Activated T-helper 1 cell treated with anti-CD3 and anti-CD28 coated beads, Interleukin-12 subunit alpha, Interleukin-12 subunit beta, Interleukin-2, Interleukin-4 antibody, amounts not matched to agents 30 ng/mL and 10 ng/mL and 1 ng/mL, durations not matched to agents 14 hours and 24 hours and 36 hours (primary cell): ENCODE measurements at regions not wholly inside any gene's neighbourhood (a gene's known extent, or its start where the extent isn't known, plus 50 kb on each side); places are given as distances from the start of the nearest gene placed in this dataset.

ENCODE experiments used
- DNase-seq: peaks from one replicate; pipeline ENCODE4 v3.0.0; 2021; ENCODE audit warnings: low spot score
- H3K27ac Mint-ChIP-seq: one replicate; pipeline ENCODE4 v1.8.0; 2021; ENCODE audit warnings: mild to moderate bottlenecking, mixed read lengths
- H3K27me3 Mint-ChIP-seq: one replicate; pipeline ENCODE4 v1.8.0; 2022; ENCODE audit warnings: mild to moderate bottlenecking, moderate library complexity, mixed read lengths; ENCODE audit not compliant: insufficient read depth
- H3K36me3 Mint-ChIP-seq: one replicate; pipeline ENCODE4 v1.8.0; 2021; ENCODE audit warnings: low read depth, mixed read lengths
- H3K4me1 Mint-ChIP-seq: one replicate; pipeline ENCODE4 v1.8.0; 2021; ENCODE audit warnings: low read depth, mixed read lengths
- H3K4me3 Mint-ChIP-seq: one replicate; pipeline ENCODE4 v1.8.0; 2021; ENCODE audit warnings: mild to moderate bottlenecking, moderate library complexity, mixed read lengths
- H3K9me3 Mint-ChIP-seq: one replicate; pipeline ENCODE4 v1.8.0; 2021; ENCODE audit warnings: mixed read lengths
- intact Hi-C: fragments of 100-400 bp; cut with micrococcal nuclease; formaldehyde crosslinking; loops from one replicate; pipeline ENCODE4 v1.15.1; 2024

- no peak overlapping the region for H3K27ac Mint-ChIP-seq
- intact Hi-C loops = no loop called here
- DNase-seq = no peak
- H3K36me3 Mint-ChIP-seq = no peaks in the 10 kb centered on the region
- H3K9me3 Mint-ChIP-seq = no peaks in the 10 kb centered on the region
- H3K4me1 Mint-ChIP-seq = no peaks in the 10 kb centered on the region
- no peaks in the 10 kb centered on the region for H3K27me3 Mint-ChIP-seq
- no peak overlapping the region for H3K4me3 Mint-ChIP-seq
Observed at GRCh38 chr5:106423109-106423897, 1247.4 kb downstream of the EFNA5 start.

- no peaks in the 10 kb centered on the region for H3K36me3 Mint-ChIP-seq
- H3K27ac Mint-ChIP-seq = no peak overlapping the region
- no peaks in the 10 kb centered on the region for H3K27me3 Mint-ChIP-seq
- intact Hi-C loops = no loop called here
- DNase-seq = no peak
- H3K4me3 Mint-ChIP-seq = no peak overlapping the region
- H3K9me3 Mint-ChIP-seq = no peaks in the 10 kb centered on the region
- no peaks in the 10 kb centered on the region for H3K4me1 Mint-ChIP-seq
Observed at GRCh38 chr5:106420102-106420501, 1250.6 kb downstream of the EFNA5 start.

GRCh38 chr5:106418196-106418595, 1252.5 kb downstream of the EFNA5 start:
- H3K36me3 Mint-ChIP-seq = no peaks in the 10 kb centered on the region
- H3K4me1 Mint-ChIP-seq = no peaks in the 10 kb centered on the region
- no peaks in the 10 kb centered on the region for H3K9me3 Mint-ChIP-seq
- no peak for DNase-seq
- H3K4me3 Mint-ChIP-seq = no peak overlapping the region
- intact Hi-C loops = no loop called here
- no peak overlapping the region for H3K27ac Mint-ChIP-seq
- H3K27me3 Mint-ChIP-seq = no peaks in the 10 kb centered on the region

- Mint-ChIP-seq H3K36me3 (no peaks in the 10 kb centered on the region), H3K27ac (no peak overlapping the region), H3K4me3 (no peak overlapping the region), H3K27me3 (no peaks in the 10 kb centered on the region), H3K4me1 (no peaks in the 10 kb centered on the region), H3K9me3 (no peaks in the 10 kb centered on the region)
- intact Hi-C loops = no loop called here
- DNase-seq = no peak
Observed at GRCh38 chr5:106417566-106417965, 1253.2 kb downstream of the EFNA5 start.

- H3K27ac Mint-ChIP-seq = no peak overlapping the region
- intact Hi-C loops = no loop called here
- DNase-seq = no peak
- H3K4me1 Mint-ChIP-seq = no peaks in the 10 kb centered on the region
- no peak overlapping the region for H3K4me3 Mint-ChIP-seq
- no peaks in the 10 kb centered on the region for H3K36me3 Mint-ChIP-seq
- H3K27me3 Mint-ChIP-seq = no peaks in the 10 kb centered on the region
- no peaks in the 10 kb centered on the region for H3K9me3 Mint-ChIP-seq
Observed at GRCh38 chr5:106417163-106417562, 1253.6 kb downstream of the EFNA5 start.

GRCh38 chr5:106415541-106415940, 1255.2 kb downstream of the EFNA5 start:
- Mint-ChIP-seq H3K9me3 (no peaks in the 10 kb centered on the region), H3K4me3 (no peak overlapping the region), H3K27ac (no peak overlapping the region), H3K27me3 (no peaks in the 10 kb centered on the region), H3K4me1 (no peaks in the 10 kb centered on the region), H3K36me3 (no peaks in the 10 kb centered on the region)
- DNase-seq = no peak
- intact Hi-C loops = no loop called here

GRCh38 chr5:106414342-106414741, 1256.4 kb downstream of the EFNA5 start:
- Mint-ChIP-seq H3K9me3 (no peaks in the 10 kb centered on the region), H3K4me3 (no peak overlapping the region), H3K27me3 (no peaks in the 10 kb centered on the region), H3K27ac (no peak overlapping the region), H3K4me1 (no peaks in the 10 kb centered on the region), H3K36me3 (no peaks in the 10 kb centered on the region)
- no peak for DNase-seq
- intact Hi-C loops = no loop called here

- no peak for DNase-seq
- intact Hi-C loops = no loop called here
- no peaks in the 10 kb centered on the region for H3K4me1 Mint-ChIP-seq
- no peak overlapping the region for H3K27ac Mint-ChIP-seq
- no peak overlapping the region for H3K4me3 Mint-ChIP-seq
- no peaks in the 10 kb centered on the region for H3K27me3 Mint-ChIP-seq
- no peaks in the 10 kb centered on the region for H3K9me3 Mint-ChIP-seq
- H3K36me3 Mint-ChIP-seq = no peaks in the 10 kb centered on the region
Observed at GRCh38 chr5:106412606-106413005, 1258.1 kb downstream of the EFNA5 start.

GRCh38 chr5:106408570-106408969, 1262.2 kb downstream of the EFNA5 start:
- Mint-ChIP-seq H3K4me1 (no peaks in the 10 kb centered on the region), H3K27me3 (no peaks in the 10 kb centered on the region), H3K27ac (no peak overlapping the region), H3K36me3 (no peaks in the 10 kb centered on the region), H3K4me3 (no peak overlapping the region), H3K9me3 (no peaks in the 10 kb centered on the region)
- intact Hi-C loops = no loop called here
- DNase-seq = no peak

- Mint-ChIP-seq H3K36me3 (no peaks in the 10 kb centered on the region), H3K27me3 (no peaks in the 10 kb centered on the region), H3K4me1 (no peaks in the 10 kb centered on the region), H3K27ac (no peak overlapping the region), H3K4me3 (no peak overlapping the region), H3K9me3 (no peaks in the 10 kb centered on the region)
- intact Hi-C loops = no loop called here
- DNase-seq = no peak
Observed at GRCh38 chr5:106408141-106408540, 1262.6 kb downstream of the EFNA5 start.

GRCh38 chr5:106401561-106401960, 1269.2 kb downstream of the EFNA5 start:
- DNase-seq = no peak
- no peaks in the 10 kb centered on the region for H3K9me3 Mint-ChIP-seq
- H3K4me3 Mint-ChIP-seq = no peak overlapping the region
- H3K27me3 Mint-ChIP-seq = no peaks in the 10 kb centered on the region
- H3K27ac Mint-ChIP-seq = no peak overlapping the region
- H3K4me1 Mint-ChIP-seq = no peaks in the 10 kb centered on the region
- intact Hi-C loops = no loop called here
- no peaks in the 10 kb centered on the region for H3K36me3 Mint-ChIP-seq

GRCh38 chr5:106399391-106399790, 1271.3 kb downstream of the EFNA5 start:
- Mint-ChIP-seq H3K27ac (no peak overlapping the region), H3K4me3 (no peak overlapping the region), H3K9me3 (no peaks in the 10 kb centered on the region), H3K4me1 (no peaks in the 10 kb centered on the region), H3K27me3 (no peaks in the 10 kb centered on the region), H3K36me3 (no peaks in the 10 kb centered on the region)
- intact Hi-C loops = no loop called here
- no peak for DNase-seq

- peaks cover 4% of the 10 kb centered on the region for H3K9me3 Mint-ChIP-seq
Observed at GRCh38 chr5:106397700-106398099, 1273.0 kb downstream of the EFNA5 start.

GRCh38 chr5:106393276-106393675, 1277.5 kb downstream of the EFNA5 start:
- Mint-ChIP-seq H3K4me3 (no peak overlapping the region), H3K36me3 (no peaks in the 10 kb centered on the region), H3K9me3 (peaks cover 4% of the 10 kb centered on the region), H3K4me1 (no peaks in the 10 kb centered on the region), H3K27ac (no peak overlapping the region), H3K27me3 (no peaks in the 10 kb centered on the region)
- intact Hi-C loops = no loop called here
- no peak for DNase-seq

More at GRCh38 chr5:106397700-106398099, 1273.0 kb downstream of the EFNA5 start:
- intact Hi-C loops = no loop called here
- no peak overlapping the region for H3K4me3 Mint-ChIP-seq
- DNase-seq = no peak
- H3K4me1 Mint-ChIP-seq = no peaks in the 10 kb centered on the region
- no peaks in the 10 kb centered on the region for H3K27me3 Mint-ChIP-seq
- no peak overlapping the region for H3K27ac Mint-ChIP-seq
- H3K36me3 Mint-ChIP-seq = no peaks in the 10 kb centered on the region
